Thyroid gland (tissue), 4 donors: ENCODE measurements at regions not wholly inside any gene's neighbourhood (a gene's known extent, or its start where the extent isn't known, plus 50 kb on each side); places are given as distances from the start of the nearest gene placed in this dataset.

Experiments used
- CTCF ChIP-seq, 6 experiments: fragments of 200-600 bp in 3 of 6; fragments of 450-650 bp in 3 of 6; sonication (generic) in 3 of 6; IDR thresholded peaks; one replicate each; pipeline ENCODE4 v1.5.1; 2016 to 2019; ENCODE audit warnings: antibody characterized with exemption in 6 of 6, mild to moderate bottlenecking in 2 of 6, inconsistent platforms in 1 of 6, moderate library complexity in 1 of 6
- POLR2A ChIP-seq, 2 donors: fragments of 450-650 bp; IDR thresholded peaks; one replicate each; pipeline ENCODE4 v1.6.1; 2017; ENCODE audit warnings: antibody characterized with exemption in 2 of 2, mild to moderate bottlenecking in 2 of 2, moderate library complexity in 1 of 2

- TF ChIP-seq CTCF (IDR thresholded peaks at IDR 0.05), result no peak
- no peak for TF ChIP-seq POLR2A (IDR thresholded peaks at IDR 0.05)
Observed at GRCh38 chr9:3751125-3751758, 225.4 kb upstream of the RFX3 start.
